H9 (cell line): ENCODE measurements at regions not wholly inside any gene's neighbourhood (a gene's known extent, or its start where the extent isn't known, plus 50 kb on each side); places are given as distances from the start of the nearest gene placed in this dataset.

Source experiments
- DNase-seq: peaks from one replicate; pipeline ENCODE4 v3.0.0-alpha.2; 2017
- H2AFZ ChIP-seq: one replicate; pipeline ENCODE4 v1.6.1; 2013; ENCODE audit warnings: mild to moderate bottlenecking, low read length, control low read depth, moderate library complexity
- H2AK5ac ChIP-seq: 2 replicates; pipeline ENCODE4 v1.6.1; 2013; ENCODE audit warnings: low read length, control low read depth, mixed read lengths; ENCODE audit not compliant: insufficient read length
- H2BK120ac ChIP-seq: one replicate; pipeline ENCODE4 v1.6.1; 2013; ENCODE audit warnings: low read depth, mild to moderate bottlenecking, low read length, control low read depth, inconsistent platforms; ENCODE audit not compliant: poor library complexity, severe bottlenecking
- H2BK12ac ChIP-seq: 2 replicates; pipeline ENCODE4 v1.6.1; 2013; ENCODE audit warnings: low read length, control low read depth, mixed read lengths, low read depth; ENCODE audit not compliant: insufficient read length
- H2BK15ac ChIP-seq: 2 replicates; pipeline ENCODE4 v1.6.1; 2013; ENCODE audit warnings: low read depth, low read length, control low read depth
- H2BK20ac ChIP-seq: one replicate; pipeline ENCODE4 v1.6.1; 2013; ENCODE audit warnings: low read depth, mild to moderate bottlenecking, low read length, control low read depth, inconsistent platforms; ENCODE audit not compliant: poor library complexity, severe bottlenecking
- H2BK5ac ChIP-seq: 2 replicates; pipeline ENCODE4 v1.6.1; 2013; ENCODE audit warnings: low read length, control low read depth, mixed read lengths; ENCODE audit not compliant: insufficient read length
- H3K14ac ChIP-seq: 2 replicates; pipeline ENCODE4 v1.6.1; 2013; ENCODE audit warnings: low read length, control low read depth; ENCODE audit not compliant: insufficient read depth
- H3K18ac ChIP-seq: 2 replicates; pipeline ENCODE4 v1.6.1; 2013; ENCODE audit warnings: low read depth, mild to moderate bottlenecking, mixed read lengths, low read length, control low read depth; ENCODE audit not compliant: insufficient read length
- H3K23ac ChIP-seq: 2 replicates; pipeline ENCODE4 v1.6.1; 2013; ENCODE audit warnings: low read length, control low read depth, mixed read lengths, low read depth; ENCODE audit not compliant: insufficient read length
- H3K23me2 ChIP-seq: 2 replicates; pipeline ENCODE4 v1.6.1; 2013; ENCODE audit warnings: low read depth, mild to moderate bottlenecking, mixed read lengths, low read length, control low read depth; ENCODE audit not compliant: insufficient read length, poor library complexity, severe bottlenecking
- H3K27ac ChIP-seq: 2 replicates; pipeline ENCODE4 v1.5.1; 2013; ENCODE audit warnings: low read length, control low read depth, mixed read lengths, low read depth; ENCODE audit not compliant: insufficient read length
- H3K27me3 ChIP-seq: 2 replicates; pipeline ENCODE4 v1.6.1; 2013; ENCODE audit warnings: low read length, control low read depth, inconsistent platforms; ENCODE audit not compliant: insufficient read depth
- H3K4ac ChIP-seq: 2 replicates; pipeline ENCODE4 v1.6.1; 2013; ENCODE audit warnings: low read depth, mild to moderate bottlenecking, control low read depth, inconsistent platforms, low read length, moderate library complexity
- H3K4me1 ChIP-seq: 2 replicates; pipeline ENCODE4 v1.6.1; 2013; ENCODE audit warnings: low read length, control low read depth, inconsistent platforms; ENCODE audit not compliant: insufficient read depth
- H3K4me2 ChIP-seq: 2 replicates; pipeline ENCODE4 v1.6.1; 2013; ENCODE audit warnings: low read length, control low read depth, mixed read lengths; ENCODE audit not compliant: insufficient read length, insufficient read depth
- H3K56ac ChIP-seq: 2 replicates; pipeline ENCODE4 v1.6.1; 2013; ENCODE audit warnings: low read depth, mild to moderate bottlenecking, mixed read lengths, low read length, control low read depth; ENCODE audit not compliant: insufficient read length
- H3K79me1 ChIP-seq: 2 replicates; pipeline ENCODE4 v1.6.1; 2013; ENCODE audit warnings: low read depth, mild to moderate bottlenecking, moderate library complexity, low read length, control low read depth, inconsistent platforms; ENCODE audit not compliant: insufficient read depth, poor library complexity, severe bottlenecking
- H3K79me2 ChIP-seq: 2 replicates; pipeline ENCODE4 v1.6.1; 2013; ENCODE audit warnings: low read length, control low read depth, inconsistent platforms; ENCODE audit not compliant: insufficient read depth
- H3K9ac ChIP-seq: 2 replicates; pipeline ENCODE4 v1.6.1; 2013; ENCODE audit warnings: low read length, control low read depth, mixed read lengths; ENCODE audit not compliant: insufficient read length; ENCODE audit errors: extremely low read depth
- H3K9me3 ChIP-seq: one replicate; pipeline ENCODE4 v1.6.1; 2013; ENCODE audit warnings: low read depth, low read length, inconsistent platforms; ENCODE audit not compliant: control insufficient read depth
- H3T11ph ChIP-seq: one replicate; pipeline ENCODE4 v1.6.1; 2013; ENCODE audit warnings: mild to moderate bottlenecking, low read length, control low read depth, inconsistent platforms
- H4K20me1 ChIP-seq: one replicate; pipeline ENCODE4 v1.6.1; 2013; ENCODE audit not compliant: control insufficient read depth, insufficient read length, insufficient read depth
- H4K5ac ChIP-seq: 2 replicates; pipeline ENCODE4 v1.6.1; 2013; ENCODE audit warnings: low read depth, mild to moderate bottlenecking, mixed read lengths, low read length, control low read depth; ENCODE audit not compliant: insufficient read length
- H4K8ac ChIP-seq: replicated peaks from 2 replicates; pipeline ENCODE4 v1.6.1; 2013; ENCODE audit warnings: low read length, control low read depth, mixed read lengths, low read depth; ENCODE audit not compliant: insufficient read length
- H4K91ac ChIP-seq: 2 replicates; pipeline ENCODE4 v1.6.1; 2013; ENCODE audit warnings: low read depth, mild to moderate bottlenecking, moderate library complexity, mixed read lengths, low read length, control low read depth; ENCODE audit not compliant: insufficient read length
- H3K27ac Mint-ChIP-seq, 3 experiments: 2 replicates in 2 of 3; 3 replicates in 1 of 3; pipeline ENCODE4 v1.8.0; 2020 to 2021; ENCODE audit warnings: mixed read lengths in 3 of 3, mild to moderate bottlenecking in 1 of 3, moderate library complexity in 1 of 3
- H3K27me3 Mint-ChIP-seq: 2 replicates; pipeline ENCODE4 v1.8.0; 2021; ENCODE audit warnings: low read depth, mild to moderate bottlenecking, moderate library complexity, mixed read lengths
- H3K36me3 Mint-ChIP-seq, 3 experiments: 2 replicates in 2 of 3; 3 replicates in 1 of 3; pipeline ENCODE4 v1.8.0; 2020 to 2021; ENCODE audit warnings: low read depth in 3 of 3, mixed read lengths in 3 of 3; ENCODE audit not compliant: insufficient read depth in 1 of 3
- H3K4me1 Mint-ChIP-seq, 2 experiments: 2 replicates each; pipeline ENCODE4 v1.8.0; 2020; ENCODE audit warnings: mixed read lengths in 2 of 2
- H3K4me3 Mint-ChIP-seq, 2 experiments: 2 replicates in 1 of 2; 3 replicates in 1 of 2; pipeline ENCODE4 v1.8.0; 2020 to 2021; ENCODE audit warnings: mild to moderate bottlenecking in 2 of 2, mixed read lengths in 2 of 2, moderate library complexity in 1 of 2
- H3K9me3 Mint-ChIP-seq, 2 experiments: 2 replicates in 1 of 2; 3 replicates in 1 of 2; pipeline ENCODE4 v1.8.0; 2020; ENCODE audit warnings: mild to moderate bottlenecking in 2 of 2, mixed read lengths in 2 of 2, moderate library complexity in 1 of 2
- WGBS: extraction: QIAGEN DNeasy Blood & Tissue Kit; methylation state at CpG from one replicate; pipeline ENCODE4 v1.1.7; 2013; ENCODE audit warnings: missing lambda C conversion rate, low lambda C conversion rate, mixed read lengths; ENCODE audit not compliant: insufficient read length; ENCODE audit errors: extremely low coverage; 5-methylcytosine and 5-hydroxymethylcytosine counted together
- TF ChIP-seq, protein P1 (sequence below): fragments of 200-600 bp; sonication (generic); conservative IDR thresholded peaks from 3 replicates; pipeline ENCODE4 v1.8.0; 2021; ENCODE audit warnings: antibody characterized with exemption, mild to moderate bottlenecking

DNA sequence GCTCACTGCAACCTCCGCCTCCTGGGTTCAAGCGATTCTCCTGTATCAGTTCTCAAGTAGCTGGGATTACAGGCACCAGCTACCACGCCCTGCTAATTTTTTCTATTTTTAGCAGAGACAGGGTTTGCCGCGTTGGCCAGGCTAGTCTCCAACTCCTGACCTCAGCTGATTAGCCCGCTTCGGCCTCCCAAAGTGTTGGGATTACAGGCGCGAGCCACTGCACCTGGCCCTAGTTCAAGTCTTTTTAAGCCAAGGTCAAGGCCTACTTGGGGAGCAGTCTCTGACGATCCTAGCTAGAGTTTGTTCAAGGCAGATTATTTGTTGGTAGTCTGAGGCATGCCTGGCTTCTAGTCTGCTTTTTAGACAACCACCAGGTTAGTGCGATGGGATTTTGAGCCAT lies 709.5 kb upstream of the COBL start:
- no peak overlapping the region for H3T11ph ChIP-seq
- H2AFZ ChIP-seq = no peak overlapping the region
- no peak overlapping the region for H3K27ac ChIP-seq
- H3K27me3 Mint-ChIP-seq = no peaks in the 10 kb centered on the region
- no peak overlapping the region for H2BK5ac ChIP-seq
- no peaks in the 10 kb centered on the region for H3K9me3 Mint-ChIP-seq
- no peak overlapping the region for H3K4me3 Mint-ChIP-seq
- no peaks in the 10 kb centered on the region for H3K36me3 Mint-ChIP-seq
- H4K5ac ChIP-seq = no peak overlapping the region
- H3K23me2 ChIP-seq = no peaks in the 10 kb centered on the region
- H3K23ac ChIP-seq = no peak overlapping the region
- no peak overlapping the region for H3K27ac Mint-ChIP-seq
- no peaks in the 10 kb centered on the region for H3K27me3 ChIP-seq
- H2AK5ac ChIP-seq = no peak overlapping the region
- no peak overlapping the region for H3K4ac ChIP-seq
- no peak overlapping the region for H2BK12ac ChIP-seq
- no peak overlapping the region for H2BK20ac ChIP-seq
- no peak overlapping the region for H2BK15ac ChIP-seq
- H4K91ac ChIP-seq = no peak overlapping the region
- no peak overlapping the region for H2BK120ac ChIP-seq
- H3K4me2 ChIP-seq = no peak overlapping the region
- no peak overlapping the region for H3K14ac ChIP-seq
- H3K4me1 ChIP-seq = no peaks in the 10 kb centered on the region
- DNase-seq = no peak
- H3K9me3 ChIP-seq = no peaks in the 10 kb centered on the region
- no peaks in the 10 kb centered on the region for H3K79me1 ChIP-seq
- no CpG with 5 or more reads among the region's 11 CpGs for WGBS
- peaks cover 4 to 5% of the 10 kb centered on the region in 2 experiments for H3K4me1 Mint-ChIP-seq
- no peak overlapping the region for H3K18ac ChIP-seq
- 0 out of 2 replicates have a peak, but pooled peaks cover 1% of the 10 kb centered on the region for H3K79me2 ChIP-seq
- H4K8ac ChIP-seq = no peak overlapping the region
- no peak overlapping the region for H3K56ac ChIP-seq
- TF ChIP-seq, protein P1, sequence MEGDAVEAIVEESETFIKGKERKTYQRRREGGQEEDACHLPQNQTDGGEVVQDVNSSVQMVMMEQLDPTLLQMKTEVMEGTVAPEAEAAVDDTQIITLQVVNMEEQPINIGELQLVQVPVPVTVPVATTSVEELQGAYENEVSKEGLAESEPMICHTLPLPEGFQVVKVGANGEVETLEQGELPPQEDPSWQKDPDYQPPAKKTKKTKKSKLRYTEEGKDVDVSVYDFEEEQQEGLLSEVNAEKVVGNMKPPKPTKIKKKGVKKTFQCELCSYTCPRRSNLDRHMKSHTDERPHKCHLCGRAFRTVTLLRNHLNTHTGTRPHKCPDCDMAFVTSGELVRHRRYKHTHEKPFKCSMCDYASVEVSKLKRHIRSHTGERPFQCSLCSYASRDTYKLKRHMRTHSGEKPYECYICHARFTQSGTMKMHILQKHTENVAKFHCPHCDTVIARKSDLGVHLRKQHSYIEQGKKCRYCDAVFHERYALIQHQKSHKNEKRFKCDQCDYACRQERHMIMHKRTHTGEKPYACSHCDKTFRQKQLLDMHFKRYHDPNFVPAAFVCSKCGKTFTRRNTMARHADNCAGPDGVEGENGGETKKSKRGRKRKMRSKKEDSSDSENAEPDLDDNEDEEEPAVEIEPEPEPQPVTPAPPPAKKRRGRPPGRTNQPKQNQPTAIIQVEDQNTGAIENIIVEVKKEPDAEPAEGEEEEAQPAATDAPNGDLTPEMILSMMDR = no peak
- no peak overlapping the region for H3K9ac ChIP-seq
- H4K20me1 ChIP-seq = no peaks in the 10 kb centered on the region
